C4-2B (cell line): ENCODE measurements at regions not wholly inside any gene's neighbourhood (a gene's known extent, or its start where the extent isn't known, plus 50 kb on each side); places are given as distances from the start of the nearest gene placed in this dataset.

Experiments used
- H3K27ac ChIP-seq: fragments of 450-650 bp; 2 replicates; pipeline ENCODE4 v1.5.1; 2017
- ZFX ChIP-seq: fragments of 450-650 bp; IDR thresholded peaks from 2 replicates; pipeline ENCODE4 v1.6.1; 2017
- TF ChIP-seq, protein P1 (sequence below): fragments of 450-650 bp; conservative IDR thresholded peaks from 2 replicates; pipeline ENCODE4 v1.5.1; 2017; ENCODE audit warnings: mild to moderate bottlenecking

DNA sequence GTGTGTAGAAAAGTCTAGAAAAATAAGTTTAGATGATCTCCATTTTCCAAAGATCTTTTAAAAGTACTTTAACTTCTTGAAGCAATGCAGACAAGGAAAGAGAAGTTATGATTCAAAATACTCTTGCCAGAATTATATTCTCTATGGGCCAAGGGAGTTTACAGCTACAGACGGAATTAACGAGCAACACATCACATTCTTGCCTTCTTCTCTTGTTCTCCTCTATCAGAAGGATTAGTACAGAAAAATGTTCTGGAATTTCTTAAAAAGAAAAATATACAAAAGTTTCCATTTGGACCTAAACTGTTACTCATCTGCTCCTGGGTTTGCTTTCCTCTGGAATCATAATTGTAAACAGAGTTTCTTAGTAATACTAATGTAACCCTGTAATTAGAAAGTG lies 284.7 kb upstream of the HSF2 start:
- TF ChIP-seq, protein P1, sequence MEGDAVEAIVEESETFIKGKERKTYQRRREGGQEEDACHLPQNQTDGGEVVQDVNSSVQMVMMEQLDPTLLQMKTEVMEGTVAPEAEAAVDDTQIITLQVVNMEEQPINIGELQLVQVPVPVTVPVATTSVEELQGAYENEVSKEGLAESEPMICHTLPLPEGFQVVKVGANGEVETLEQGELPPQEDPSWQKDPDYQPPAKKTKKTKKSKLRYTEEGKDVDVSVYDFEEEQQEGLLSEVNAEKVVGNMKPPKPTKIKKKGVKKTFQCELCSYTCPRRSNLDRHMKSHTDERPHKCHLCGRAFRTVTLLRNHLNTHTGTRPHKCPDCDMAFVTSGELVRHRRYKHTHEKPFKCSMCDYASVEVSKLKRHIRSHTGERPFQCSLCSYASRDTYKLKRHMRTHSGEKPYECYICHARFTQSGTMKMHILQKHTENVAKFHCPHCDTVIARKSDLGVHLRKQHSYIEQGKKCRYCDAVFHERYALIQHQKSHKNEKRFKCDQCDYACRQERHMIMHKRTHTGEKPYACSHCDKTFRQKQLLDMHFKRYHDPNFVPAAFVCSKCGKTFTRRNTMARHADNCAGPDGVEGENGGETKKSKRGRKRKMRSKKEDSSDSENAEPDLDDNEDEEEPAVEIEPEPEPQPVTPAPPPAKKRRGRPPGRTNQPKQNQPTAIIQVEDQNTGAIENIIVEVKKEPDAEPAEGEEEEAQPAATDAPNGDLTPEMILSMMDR: no peak
- no peak for TF ChIP-seq ZFX
- no peak overlapping the region for H3K27ac ChIP-seq

GRCh38 chr6:122116119-122116834 lies 283.2 kb upstream of the HSF2 start:
- no peak overlapping the region for H3K27ac ChIP-seq
- TF ChIP-seq ZFX: no peak
- TF ChIP-seq, protein P1: no peak

DNA sequence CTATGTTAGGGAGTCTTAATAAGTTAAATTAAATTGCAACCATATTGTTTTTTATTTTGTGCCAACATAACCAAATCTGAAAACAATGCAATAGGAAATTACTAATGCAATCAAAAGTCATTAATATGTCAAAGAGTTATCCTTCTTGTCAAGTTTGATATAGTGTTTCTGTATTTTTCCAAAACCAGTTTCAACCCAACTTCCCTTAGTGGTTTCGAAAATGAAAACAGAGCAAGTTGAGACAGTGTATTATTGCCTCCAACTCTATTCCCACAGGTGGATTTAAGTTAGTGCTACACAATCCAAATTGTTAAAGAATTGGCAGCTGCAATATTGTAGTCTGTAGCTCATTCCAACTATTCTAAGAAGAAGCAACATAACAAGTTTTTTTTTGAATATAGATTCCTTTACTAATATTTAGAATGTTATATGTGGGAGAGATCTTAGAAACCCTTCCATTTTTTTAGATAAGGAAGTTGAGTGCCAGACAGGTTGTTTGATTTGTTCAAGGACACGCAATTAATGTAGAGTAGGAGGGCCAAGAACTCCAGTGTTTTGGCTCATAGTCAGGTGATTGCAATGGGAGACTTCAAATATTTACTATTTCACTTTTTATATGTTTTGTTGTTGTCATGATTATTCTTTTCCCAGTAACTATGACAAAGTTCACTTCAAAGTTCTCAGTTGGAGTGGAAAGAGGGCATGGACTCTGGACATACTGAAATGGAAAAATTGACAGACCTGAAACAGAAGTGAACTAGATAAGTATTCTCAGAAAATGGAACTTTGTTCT lies 282.4 kb upstream of the HSF2 start:
- no peak for TF ChIP-seq ZFX
- TF ChIP-seq, protein P1: no peak
- H3K27ac ChIP-seq: no peak overlapping the region; the same call in 1 of the 2 replicates

DNA sequence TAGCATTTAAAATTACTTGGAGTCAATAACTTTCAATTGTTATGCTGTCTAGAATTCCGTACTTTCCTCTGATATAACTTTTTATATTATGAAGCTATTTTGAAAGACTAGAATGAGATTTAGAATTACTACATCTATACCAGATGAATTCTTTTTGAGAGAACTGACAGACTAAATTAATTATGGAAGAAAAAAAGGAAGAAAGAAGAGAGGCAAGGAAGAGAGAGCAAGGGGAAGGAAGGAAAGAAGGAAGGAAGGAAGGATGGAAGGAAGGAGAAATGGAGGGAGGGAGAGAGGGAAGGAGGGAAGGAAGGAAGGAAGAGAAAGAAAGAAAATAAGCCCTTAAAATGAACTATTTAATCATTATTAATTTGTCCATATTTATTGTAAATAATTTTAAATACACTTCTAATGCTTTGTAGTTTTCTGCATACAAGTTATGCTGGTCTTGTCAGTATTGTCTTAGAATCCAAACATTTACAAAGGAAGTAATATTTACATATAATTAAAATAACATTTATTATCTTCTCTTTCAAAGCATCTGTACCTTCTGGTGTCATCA lies 280.4 kb upstream of the HSF2 start:
- H3K27ac ChIP-seq: no peak overlapping the region
- TF ChIP-seq, protein P1: no peak
- no peak for TF ChIP-seq ZFX

DNA sequence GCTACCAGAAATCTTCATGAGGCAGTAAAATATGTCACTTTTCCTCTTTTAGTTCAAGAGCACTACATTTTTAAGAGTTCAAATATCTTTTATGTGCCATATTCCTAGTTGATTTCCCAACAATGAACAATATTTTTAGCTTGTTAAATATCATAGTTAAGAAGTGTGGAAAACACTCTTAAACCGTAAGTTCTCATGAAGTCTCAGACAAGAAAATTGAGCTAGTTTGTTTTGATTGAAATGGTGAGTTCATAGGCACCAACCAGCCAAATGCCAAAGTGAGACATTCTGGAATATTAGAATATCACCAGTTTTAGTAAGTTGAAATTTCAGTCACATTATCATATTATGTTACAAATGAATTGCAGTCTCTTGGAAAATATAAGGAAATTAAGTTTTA lies 277.2 kb upstream of the HSF2 start:
- TF ChIP-seq, protein P1: no peak
- H3K27ac ChIP-seq: no peak overlapping the region

DNA sequence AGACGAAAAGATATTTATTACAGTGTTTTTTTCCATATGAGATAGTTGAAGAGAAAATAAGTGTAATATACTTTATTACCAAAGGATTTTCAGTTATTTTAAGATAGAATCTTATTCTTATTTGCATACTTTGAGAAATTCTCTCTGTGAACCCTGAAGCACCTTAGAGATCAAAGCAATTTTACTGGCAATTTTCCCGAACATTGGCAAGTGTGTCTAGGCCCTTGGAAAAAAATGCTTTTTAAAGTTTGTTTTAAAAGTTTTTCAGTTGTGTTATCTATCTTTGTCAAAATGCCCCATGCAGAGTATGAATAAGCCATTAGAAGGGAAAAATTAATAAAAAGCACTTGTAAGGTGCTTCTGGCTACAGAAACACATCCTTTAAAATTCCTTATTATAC lies 276.8 kb upstream of the HSF2 start:
- TF ChIP-seq, protein P1: no peak
- no peak for TF ChIP-seq ZFX
- H3K27ac ChIP-seq: no peak overlapping the region

DNA sequence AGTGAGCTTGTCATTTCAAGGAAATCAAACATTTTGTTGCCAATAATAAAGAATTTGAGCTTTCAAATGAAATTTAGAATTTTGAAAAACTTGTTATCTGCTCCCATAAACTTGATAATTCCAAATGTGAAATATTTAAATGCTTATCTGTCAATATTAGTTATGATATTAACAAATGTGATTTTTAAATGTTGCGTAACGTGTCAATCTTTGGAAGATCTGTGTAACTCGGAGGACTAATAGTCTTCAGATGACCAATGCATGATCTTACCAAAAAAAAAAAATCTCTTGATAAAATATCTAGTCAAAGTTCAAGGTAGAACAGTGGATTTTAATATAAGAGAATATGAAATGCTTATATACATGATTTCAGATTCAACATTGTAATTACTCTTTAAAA lies 274.5 kb upstream of the HSF2 start:
- H3K27ac ChIP-seq: no peak overlapping the region
- TF ChIP-seq, protein P1: no peak
- no peak for TF ChIP-seq ZFX
